Lung (tissue), 11 donors: ENCODE measurements at regions not wholly inside any gene's neighbourhood (a gene's known extent, or its start where the extent isn't known, plus 50 kb on each side); places are given as distances from the start of the nearest gene placed in this dataset.

Source experiments
- ATAC-seq: fragments of 200-7000 bp; cut with Tn5 transposase; one replicate; pipeline ENCODE4 v1.9.1; 2020; ENCODE audit warnings: moderate number of reproducible peaks; ENCODE audit not compliant: insufficient read depth, low FRiP score
- DNase-seq, 3 donors: peaks; one replicate each; pipeline ENCODE4 v3.0.0-alpha.2; 2013 to 2017
- H3K27ac ChIP-seq, 2 donors: one replicate each; pipeline ENCODE4 v1.5.1; 2013; ENCODE audit warnings: mild to moderate bottlenecking in 2 of 2, moderate library complexity in 2 of 2, control low read depth in 1 of 2, inconsistent platforms in 1 of 2, low read depth in 1 of 2, low read length in 1 of 2
- H3K27me3 ChIP-seq, 3 donors: one replicate each; pipeline ENCODE4 v1.5.1; 2013; ENCODE audit warnings: low read length in 2 of 3; ENCODE audit not compliant: control insufficient read depth in 3 of 3, insufficient read depth in 3 of 3
- H3K36me3 ChIP-seq, 4 donors: one replicate each; pipeline ENCODE4 v1.5.1; 2013; ENCODE audit warnings: low read length in 4 of 4, mild to moderate bottlenecking in 1 of 4, moderate library complexity in 1 of 4; ENCODE audit not compliant: control insufficient read depth in 4 of 4, insufficient read depth in 4 of 4
- H3K4me1 ChIP-seq, 5 donors: one replicate each; pipeline ENCODE4 v1.5.1; 2013; ENCODE audit warnings: low read length in 5 of 5, mild to moderate bottlenecking in 2 of 5, moderate library complexity in 1 of 5; ENCODE audit not compliant: control insufficient read depth in 5 of 5, insufficient read depth in 5 of 5
- H3K4me3 ChIP-seq: one replicate; pipeline ENCODE4 v1.5.1; 2013; ENCODE audit warnings: mild to moderate bottlenecking, control low read depth, moderate library complexity
- H3K9ac ChIP-seq, 2 donors: one replicate each; pipeline ENCODE4 v1.5.1; 2013; ENCODE audit warnings: low read length in 2 of 2, control low read depth in 1 of 2; ENCODE audit not compliant: insufficient read depth in 1 of 2
- H3K9me3 ChIP-seq, 4 donors: one replicate each; pipeline ENCODE4 v1.5.1; 2013; ENCODE audit warnings: low read length in 3 of 4, mild to moderate bottlenecking in 1 of 4, moderate library complexity in 1 of 4; ENCODE audit not compliant: control insufficient read depth in 4 of 4, insufficient read depth in 3 of 4
- CTCF ChIP-seq: IDR thresholded peaks from 2 replicates; pipeline ENCODE4 v1.5.1; 2012; ENCODE audit warnings: mild to moderate bottlenecking; ENCODE audit errors: control extremely low read depth, extremely low read depth
- WGBS, 2 donors: extraction: QIAGEN DNeasy Blood & Tissue Kit; methylation state at CpG; one replicate each; pipeline ENCODE4 v1.1.7; 2013; 5-methylcytosine and 5-hydroxymethylcytosine counted together
- donor health status: control.
- donor health status: control.
- donor health status: Bipolar disorder and iron deficiency.
- donor health status: healthy.
- donor health status: DM: yes; HTN: yes; CAD: no.

DNA sequence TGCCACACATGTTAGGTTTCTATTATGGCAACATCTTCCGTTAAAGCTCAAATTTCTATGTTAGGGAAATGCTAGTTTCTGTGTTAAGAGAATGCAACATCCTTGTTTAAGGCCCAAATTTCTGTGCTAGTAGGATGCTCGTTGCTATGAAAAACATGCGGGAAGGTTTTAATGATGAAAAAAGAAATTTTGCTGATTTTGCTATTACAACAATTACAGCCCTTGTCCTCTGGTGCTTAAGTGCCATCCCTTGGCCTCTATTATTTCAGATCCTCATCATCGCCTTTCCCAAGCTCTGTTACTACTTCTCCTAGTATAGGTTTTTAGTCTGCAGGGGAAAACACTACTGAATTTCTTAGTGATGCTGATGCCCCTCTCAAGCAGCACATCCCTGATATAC is 412.6 kb upstream of the NDST3 start:
- Histone ChIP-seq H3K9ac (no peak overlapping the region), H3K27me3 (no peaks in the 10 kb centered on the region), H3K27ac (no peak overlapping the region), H3K4me3 (no peak overlapping the region), H3K4me1 (no peaks in the 10 kb centered on the region), H3K36me3 (no peaks in the 10 kb centered on the region), H3K9me3 (peaks cover 0 to 3% (median 0%) of the 10 kb centered on the region in 4 donors)
- no peak for ATAC-seq
- DNase-seq = no peak
- 92 to 94% methylated on average over 4 of the region's 4 CpGs for WGBS, 2 donors
- no peak for TF ChIP-seq CTCF

DNA sequence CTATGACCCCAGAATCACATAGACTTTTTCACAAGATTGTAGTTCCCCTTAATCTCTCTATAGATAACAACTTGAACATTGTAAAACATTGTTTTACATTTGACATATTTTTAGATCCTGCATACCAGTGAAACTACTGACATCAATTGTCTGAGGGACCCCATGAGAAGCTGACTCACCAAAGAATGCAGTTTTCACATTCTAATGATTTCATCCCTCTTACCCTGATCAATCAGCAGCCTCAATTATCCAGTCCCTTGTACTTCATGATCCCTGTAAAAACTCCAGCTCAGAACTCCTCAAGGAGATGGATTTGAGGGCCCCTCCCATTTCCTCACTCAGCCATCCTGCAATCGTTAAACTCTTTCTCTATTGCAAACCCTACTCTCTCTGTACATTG is 411.0 kb upstream of the NDST3 start:
- no peaks in the 10 kb centered on the region for H3K4me1 ChIP-seq
- H3K27ac ChIP-seq = no peak overlapping the region
- no peak overlapping the region for H3K9ac ChIP-seq
- no peak overlapping the region for H3K4me3 ChIP-seq
- DNase-seq (no peak), ATAC-seq (no peak)
- no peaks in the 10 kb centered on the region for H3K36me3 ChIP-seq
- TF ChIP-seq CTCF = no peak
- peaks cover 0 to 3% (median 0%) of the 10 kb centered on the region in 4 donors for H3K9me3 ChIP-seq
- H3K27me3 ChIP-seq = no peaks in the 10 kb centered on the region
- 78 to 81% methylated on average over 1 of the region's 1 CpG for WGBS, 2 donors

DNA sequence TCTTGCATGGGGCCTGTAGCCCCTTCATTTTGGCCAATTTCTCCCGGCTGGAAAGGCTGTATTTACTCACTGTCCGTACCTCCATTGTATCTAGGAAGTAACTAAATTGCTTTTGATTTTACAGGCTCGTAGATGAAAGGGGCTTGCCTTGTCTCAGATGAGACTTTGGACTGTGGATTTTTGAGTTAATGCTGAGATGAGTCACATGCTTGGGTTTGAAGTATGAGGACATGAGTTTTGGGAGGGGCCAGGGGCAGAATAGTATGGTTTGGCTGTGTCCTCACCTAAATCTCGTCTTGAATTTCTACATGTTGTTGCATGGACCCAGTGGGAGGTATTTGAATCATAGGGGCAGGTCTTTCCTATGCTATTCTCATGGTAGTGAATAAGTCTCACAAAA is 407.6 kb upstream of the NDST3 start:
- TF ChIP-seq CTCF = no peak
- whole genome bisulfite sequencing, 2 donors = 74 to 80% methylated on average over 4 of the region's 4 CpGs

DNA sequence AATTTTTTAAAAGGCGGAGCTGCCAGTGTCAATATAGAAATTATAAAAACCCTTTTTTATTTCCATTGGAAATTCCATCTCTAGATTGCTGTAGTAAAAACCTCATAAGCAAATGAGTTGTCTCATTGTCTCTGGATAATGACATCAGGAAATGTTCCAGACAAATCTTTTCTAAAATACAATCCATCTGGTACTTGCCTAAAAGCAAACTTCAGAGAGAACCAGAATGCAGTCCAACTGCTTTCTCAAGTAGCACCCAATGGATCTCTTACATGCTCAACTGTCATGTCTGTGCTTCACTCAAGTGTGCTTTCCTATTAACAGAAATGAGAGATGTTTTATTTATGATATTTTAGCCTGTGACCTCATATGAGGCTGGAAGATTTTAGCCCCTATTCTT is 399.6 kb upstream of the NDST3 start:
- WGBS, 2 donors = 85 to 88% methylated on average over 1 of the region's 1 CpG
- no peak overlapping the region for H3K4me3 ChIP-seq
- no peak overlapping the region for H3K9ac ChIP-seq

More for the DNA sequence above, 407.6 kb upstream of the NDST3 start:
- Histone ChIP-seq H3K9me3 (peaks cover 0 to 3% (median 0%) of the 10 kb centered on the region in 4 donors), H3K4me1 (no peaks in the 10 kb centered on the region), H3K27ac (no peak overlapping the region), H3K9ac (no peak overlapping the region), H3K4me3 (no peak overlapping the region), H3K36me3 (no peaks in the 10 kb centered on the region), H3K27me3 (no peaks in the 10 kb centered on the region)
- ATAC-seq (no peak), DNase-seq (no peak)

More for the DNA sequence above, 399.6 kb upstream of the NDST3 start:
- Histone ChIP-seq H3K4me1 (no peaks in the 10 kb centered on the region), H3K36me3 (no peaks in the 10 kb centered on the region), H3K9me3 (no peaks in the 10 kb centered on the region), H3K27ac (no peak overlapping the region), H3K27me3 (no peaks in the 10 kb centered on the region)
- no peak for TF ChIP-seq CTCF
- DNase-seq = peak in 1 of 3 donors; percentile 24
- no peak for ATAC-seq
